HG02623 (cell line): ENCODE measurements at regions not wholly inside any gene's neighbourhood (a gene's known extent, or its start where the extent isn't known, plus 50 kb on each side); places are given as distances from the start of the nearest gene placed in this dataset.

ENCODE experiments used
- ATAC-seq: cut with Tn5 transposase; IDR thresholded peaks from one replicate; pipeline ENCODE4 v1.9.1; 2021; ENCODE audit warnings: moderate library complexity; ENCODE audit not compliant: unreplicated experiment

DNA sequence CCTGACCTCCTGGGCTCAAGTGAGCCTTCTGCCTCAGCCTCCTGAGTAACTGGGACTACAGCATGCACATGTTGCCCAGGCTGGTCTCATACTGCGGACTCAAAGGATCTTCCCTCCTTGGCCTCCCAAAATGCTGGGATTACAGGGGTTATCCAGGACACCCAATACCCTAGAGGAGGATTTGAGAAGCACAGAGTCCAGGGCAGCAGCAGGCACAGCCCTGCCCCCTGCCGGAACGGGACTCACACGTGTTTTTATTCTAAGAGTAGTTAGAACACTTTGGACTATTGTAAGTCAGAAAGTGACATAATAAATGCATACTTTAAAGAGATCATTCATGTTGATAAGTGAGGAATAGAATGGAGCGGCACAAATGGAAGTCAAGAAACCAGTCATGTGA lies 80.2 kb downstream of the C6orf118 start:
- no peak for ATAC-seq

DNA sequence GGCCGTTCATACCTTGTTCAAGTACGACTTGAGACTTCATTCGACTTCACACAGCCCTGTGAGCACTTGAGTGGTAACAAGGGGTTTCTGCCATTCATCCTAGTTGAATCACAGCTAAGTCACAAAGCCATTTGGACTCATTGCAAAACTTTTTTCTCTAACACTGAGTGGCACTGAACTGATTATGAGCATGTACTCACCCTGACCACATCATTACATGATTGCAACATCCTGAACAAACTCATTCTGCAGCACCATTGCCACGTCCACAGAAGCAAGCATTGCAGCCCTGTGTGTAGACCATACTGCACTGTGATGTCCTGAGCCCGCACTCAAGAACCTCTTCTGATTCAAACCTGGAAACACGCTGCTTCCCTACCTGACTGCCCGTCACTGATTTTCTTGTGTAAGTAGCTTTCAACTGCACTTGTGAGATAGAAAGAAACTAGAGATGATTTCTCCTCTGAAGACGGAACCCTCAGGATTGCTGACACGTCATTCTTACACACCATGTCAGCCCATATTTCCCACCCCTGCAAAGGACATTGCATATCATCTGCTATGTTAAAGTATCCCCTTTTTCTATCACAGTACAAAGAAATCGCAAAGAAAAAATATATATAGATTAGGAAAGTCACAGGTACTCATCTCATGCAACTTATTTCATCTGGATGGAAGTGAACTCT lies 81.6 kb downstream of the C6orf118 start:
- ATAC-seq: no peak

DNA sequence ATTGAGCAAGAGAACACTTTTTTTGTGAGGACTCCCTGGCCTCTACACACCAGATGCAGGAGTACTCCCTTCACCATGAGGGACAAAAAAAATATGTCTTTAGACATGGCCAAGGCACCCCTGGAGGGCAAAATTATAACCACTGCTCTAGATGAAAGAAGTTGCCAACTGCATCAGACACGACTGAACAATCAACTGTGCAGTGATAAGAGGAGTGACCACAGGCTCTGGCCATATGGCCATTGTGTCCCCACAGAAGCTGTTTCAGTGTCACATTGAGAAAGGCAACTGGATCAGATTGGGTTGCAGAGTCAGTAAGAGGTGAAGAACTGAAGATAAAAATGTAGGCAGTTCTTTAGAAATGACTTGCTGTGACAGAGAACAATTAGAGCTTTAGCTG lies 85.7 kb downstream of the C6orf118 start:
- ATAC-seq: no peak

DNA sequence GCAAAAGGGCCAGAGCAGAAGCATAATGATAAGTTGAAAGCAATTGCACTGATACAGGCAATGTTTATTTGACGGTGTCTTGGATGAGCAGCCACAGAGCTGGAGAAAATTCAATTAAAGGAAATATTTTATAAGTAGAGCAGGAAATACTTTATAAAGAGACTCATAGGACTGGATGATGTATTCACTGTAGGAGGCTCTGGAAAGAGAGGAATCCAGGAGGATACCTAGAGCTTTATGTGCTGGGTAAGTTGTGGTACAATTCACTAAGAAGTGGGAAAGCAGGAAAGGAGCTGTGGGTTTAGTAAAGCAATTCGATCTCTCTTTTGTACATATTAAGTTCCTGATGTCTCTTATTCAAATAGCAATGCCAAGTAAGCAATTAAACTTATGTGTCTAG lies 86.3 kb downstream of the C6orf118 start:
- no peak for ATAC-seq

DNA sequence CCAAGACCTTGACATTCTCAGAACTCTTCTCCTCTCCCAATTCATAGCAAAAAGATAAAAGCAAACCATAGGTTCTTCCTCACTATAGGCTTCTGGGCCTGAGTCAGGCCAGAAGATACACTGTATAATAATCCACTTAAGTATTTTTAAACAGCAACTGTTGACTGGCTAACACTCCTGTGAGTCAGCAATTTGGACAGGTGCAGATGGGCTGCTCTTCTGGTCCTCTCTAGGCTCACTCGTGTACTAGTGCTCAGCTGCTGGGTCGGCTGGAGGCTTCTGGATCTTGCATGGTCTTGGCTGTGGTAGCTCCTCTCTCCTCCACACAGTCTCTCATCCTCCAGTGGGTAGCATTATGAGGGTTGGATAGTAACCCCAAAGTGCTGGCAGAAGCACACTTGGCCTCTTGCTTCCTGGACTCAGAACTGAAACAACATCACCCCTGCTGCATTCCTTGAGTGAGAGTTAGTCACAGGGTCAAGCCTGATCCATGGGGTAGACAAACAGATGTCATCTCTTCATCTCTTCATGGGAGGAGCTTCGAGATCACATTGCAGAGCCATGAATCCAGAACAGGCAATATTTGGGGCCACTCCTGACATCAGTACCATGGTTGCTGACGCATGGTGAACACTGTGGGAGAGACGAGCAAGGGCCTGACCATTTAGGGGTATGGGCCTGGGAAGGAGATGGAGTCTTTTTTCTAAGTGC lies 86.9 kb downstream of the C6orf118 start:
- ATAC-seq: no peak

DNA sequence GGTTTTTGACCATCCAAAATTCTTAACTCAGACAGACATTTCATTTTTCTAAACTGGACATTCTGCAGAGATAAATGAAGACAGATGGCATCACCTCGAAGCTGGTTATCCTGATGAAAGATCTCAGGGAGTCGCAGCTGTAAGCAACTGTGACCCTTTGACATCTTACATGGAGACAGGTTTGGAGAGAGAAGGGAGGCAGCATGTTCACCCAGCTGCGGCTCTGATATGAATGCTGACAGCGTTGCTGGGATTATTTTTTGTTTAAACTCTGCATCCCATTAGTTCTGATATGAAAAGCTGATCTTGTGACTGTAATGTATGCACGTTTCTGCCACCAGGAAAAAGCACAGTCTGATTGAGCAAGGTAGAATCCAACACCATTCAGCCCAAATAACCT lies 89.4 kb downstream of the C6orf118 start:
- ATAC-seq: no peak

DNA sequence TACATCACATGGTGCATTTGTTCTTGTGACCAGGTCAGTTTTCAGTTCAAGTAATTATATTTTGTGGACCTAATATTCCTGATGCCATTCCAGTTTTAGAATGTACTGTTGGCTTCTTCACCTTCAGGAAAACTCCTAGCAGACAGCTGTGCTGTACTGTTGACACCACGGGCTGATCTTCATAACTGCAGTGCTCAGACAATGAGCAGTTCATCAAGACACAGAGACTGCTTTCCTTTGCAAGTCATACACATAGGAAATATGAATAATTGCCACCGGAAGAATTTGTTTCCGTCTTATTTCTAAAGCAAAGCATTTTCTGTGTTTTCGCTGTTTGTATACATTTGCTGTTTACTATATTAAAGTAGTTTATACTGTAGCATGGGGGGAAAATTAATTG lies 89.8 kb downstream of the C6orf118 start:
- ATAC-seq: no peak

DNA sequence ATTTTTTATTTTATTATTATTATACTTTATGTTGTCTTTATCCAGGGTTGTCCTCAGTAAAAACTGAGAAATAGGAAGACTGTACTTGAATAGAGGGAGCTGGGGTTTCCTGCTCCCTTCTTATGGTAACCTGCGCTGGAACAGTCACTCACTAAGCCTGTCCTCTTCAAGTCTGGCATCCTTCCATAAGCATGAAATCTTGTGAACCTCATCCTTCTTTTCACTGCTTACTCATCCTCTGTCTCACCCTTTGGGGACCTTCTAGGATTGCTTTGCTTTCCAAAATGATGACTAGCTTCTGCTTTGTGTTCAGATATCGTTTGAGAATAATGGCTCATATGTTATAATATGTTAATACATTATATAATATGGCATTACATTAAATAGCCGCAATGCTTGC lies 90.6 kb downstream of the C6orf118 start:
- ATAC-seq: no peak

DNA sequence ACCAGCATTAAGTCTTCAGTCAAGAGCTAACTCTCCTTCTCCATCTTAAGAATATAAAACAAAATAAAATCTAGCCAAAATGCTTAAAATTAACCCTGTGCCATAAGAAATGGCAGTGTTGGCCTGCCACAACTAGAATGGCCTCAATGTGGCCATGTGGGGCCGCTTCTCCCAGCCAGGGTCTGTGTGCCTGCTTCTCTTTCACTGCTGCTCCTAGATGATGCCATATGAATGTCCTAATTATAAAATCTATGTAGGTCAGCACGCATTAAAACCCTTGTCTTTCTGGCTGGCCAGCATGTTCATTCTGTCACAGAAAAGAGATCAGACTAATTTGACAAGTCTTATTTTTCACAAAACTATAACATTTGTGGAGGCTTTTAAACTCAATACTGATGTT lies 102.6 kb downstream of the C6orf118 start:
- no peak for ATAC-seq

DNA sequence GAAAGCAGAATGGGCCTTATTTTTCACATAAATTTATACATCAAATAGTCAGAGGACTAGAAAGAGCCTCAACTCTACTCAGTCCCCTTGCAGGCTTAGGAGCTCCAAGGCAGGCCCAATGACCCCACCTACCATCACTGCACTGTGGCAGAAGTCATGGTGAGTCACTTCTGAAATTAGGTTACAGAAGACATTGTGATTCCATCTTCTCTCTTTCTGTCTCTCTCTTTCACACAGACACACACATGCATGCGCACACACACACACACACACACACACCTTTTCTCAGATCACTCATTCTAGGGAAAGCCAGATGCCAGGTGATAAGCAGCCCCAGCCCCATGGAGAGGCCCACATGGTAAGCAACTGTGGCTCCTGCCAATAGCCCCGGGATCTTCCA lies 103.8 kb downstream of the C6orf118 start:
- ATAC-seq: no peak

DNA sequence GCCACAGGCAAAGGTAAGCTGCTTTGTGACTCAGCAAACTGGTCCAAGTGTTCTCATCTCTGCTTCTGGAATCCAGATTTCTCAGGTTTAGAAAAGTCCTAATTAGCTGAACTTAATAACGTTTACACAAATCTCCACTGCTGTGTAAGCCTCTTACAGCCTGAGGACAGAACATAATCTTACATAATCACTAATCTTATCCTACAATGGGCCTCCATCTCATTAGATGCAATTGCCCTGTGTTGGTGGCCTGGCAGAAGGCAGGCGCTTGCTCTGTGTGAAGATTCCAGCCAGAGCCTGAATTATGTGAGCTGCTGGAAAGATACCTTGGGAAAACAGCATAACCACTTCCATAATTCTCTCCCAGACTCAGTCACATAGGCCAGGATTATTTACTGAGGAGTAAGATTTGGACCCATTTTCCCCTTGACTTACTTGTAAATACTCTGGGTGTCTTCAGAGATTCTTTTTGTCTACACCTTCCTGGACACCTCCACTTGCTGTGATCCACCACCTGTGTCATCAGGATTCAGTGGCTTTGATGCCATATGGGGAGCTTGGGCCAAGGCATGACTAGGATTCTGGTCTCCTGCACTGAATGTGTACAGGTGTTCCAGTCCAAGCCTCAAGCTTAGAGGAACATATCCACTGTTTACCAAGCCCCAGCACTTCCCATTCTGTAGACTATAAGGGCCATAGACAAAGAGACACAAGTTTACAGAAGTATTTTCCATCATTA lies 104.4 kb downstream of the C6orf118 start:
- ATAC-seq: no peak

DNA sequence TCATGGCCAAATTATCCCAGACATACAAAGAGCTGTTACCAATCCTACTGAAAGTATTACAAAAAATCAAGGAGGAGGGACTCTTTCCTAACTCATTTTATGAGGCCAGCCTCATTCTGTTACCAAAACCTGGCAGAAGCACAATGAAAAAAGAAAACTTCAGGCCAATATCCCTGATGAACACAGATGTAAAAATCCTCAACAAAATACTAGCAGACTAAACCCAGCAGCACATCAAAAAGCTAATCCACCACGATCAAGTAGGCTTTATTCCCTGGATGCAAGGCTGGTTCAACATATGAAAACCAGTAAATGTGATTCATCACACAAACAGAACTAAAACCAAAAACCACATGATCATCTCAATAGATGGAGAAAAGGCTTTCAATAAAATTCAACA lies 109.2 kb downstream of the C6orf118 start:
- no peak for ATAC-seq

DNA sequence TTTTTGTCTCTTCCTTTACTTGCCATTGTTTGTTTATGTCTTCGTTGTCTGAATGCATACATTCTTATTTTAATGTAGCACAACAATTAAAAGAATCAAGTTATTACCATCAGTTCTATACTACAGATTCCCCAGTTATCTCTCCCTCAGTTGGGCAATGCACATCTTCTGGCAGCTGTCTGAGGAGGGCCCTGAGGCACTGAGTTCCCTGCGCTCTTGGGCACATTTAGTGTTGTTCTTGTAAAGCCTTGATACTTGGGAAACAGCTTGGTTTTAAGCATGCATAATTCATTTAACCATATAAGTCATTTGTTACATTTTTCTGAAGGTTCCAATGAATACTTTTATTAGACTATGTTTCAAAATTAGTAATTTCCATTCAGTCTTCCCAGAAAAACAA lies 117.9 kb downstream of the C6orf118 start:
- ATAC-seq: no peak

DNA sequence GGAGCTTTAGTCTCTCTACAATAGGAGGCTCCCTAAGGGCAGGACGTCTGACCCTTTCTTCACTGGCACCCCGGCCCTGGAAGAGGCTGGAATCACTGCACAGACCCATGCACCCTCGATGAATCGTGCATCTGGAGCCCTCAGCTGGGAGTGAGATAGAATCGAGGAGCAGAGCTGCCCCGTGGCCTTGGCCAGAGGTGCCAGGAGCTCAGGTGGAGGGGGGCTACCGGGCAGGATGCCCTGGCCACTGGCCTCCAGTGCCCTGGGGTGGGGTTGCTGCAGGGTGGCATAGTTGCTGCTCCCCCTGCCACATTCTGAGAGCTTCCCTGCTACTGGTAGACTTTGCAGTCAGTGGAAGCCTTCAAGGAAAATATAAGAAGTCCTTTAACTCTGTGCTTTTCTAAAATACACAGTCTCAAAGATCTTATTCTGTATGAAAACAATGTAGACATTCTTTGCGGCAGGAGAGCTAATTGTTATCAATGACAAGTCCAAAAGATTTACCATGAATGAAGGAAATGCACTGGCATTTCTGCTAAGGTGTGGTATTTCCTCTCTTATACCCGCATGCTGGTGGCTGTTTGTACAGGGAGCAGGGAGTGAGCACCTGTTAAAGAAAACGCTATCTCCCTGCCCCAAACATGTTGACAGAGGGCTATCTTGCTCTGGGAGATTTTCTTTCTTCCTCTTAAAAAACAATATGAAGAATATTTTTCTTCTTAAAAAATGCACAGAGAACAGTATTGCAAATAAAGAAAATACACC lies 122.8 kb downstream of the C6orf118 start:
- no peak for ATAC-seq

DNA sequence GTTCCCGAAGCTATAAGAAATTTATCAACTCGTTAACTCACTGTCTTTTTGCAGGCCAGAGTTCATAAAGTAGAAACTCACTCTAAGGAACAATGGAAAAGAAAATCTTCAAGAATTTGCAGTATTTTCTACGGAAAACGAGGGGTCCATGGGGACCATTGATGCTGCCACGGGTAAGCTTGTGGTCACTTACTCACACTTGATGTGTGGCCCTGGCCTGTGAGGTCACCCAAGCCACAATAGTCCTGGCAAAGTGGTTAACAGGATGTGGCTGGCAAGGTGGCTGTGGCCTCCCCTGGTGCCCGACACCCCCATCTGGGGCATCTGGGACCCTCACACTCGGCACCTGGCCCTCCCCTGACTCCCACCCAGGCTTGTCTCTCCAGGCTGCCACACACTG lies 123.4 kb downstream of the C6orf118 start:
- no peak for ATAC-seq

DNA sequence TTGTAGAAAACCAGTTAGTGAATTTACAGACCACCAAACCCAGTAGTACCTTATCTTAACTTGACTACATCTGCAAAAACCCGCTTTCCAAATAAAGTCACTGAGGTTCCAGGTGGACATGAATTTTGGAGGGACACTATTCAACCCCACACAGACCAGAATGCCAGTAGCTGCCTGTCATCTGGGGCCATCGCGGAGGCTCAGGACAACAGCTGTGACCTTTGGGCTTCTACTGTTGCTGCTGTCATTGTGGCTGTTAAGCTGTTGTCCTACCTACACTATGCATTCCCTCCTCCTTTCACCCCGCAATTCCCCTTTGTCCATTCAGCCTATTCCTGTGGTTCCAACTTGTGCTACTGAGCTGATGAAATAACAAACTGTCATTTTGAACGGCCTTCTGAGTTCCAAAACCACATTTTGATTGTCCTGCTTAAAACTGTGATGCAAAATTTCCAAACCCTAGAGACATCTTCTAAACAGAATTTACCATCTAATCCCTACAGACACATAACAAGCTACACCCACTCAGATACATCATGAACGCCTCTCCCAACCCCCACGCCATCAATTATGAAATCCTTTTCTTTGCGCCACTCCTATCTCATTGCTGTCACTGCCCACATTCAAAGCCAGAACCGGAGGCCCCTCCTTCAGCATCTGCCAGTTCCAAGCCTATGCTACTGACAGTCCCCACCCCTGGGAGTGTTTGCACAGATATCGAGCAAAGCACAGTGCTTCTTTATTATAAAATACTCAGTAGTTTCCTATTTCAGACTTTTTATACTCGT lies 125.0 kb downstream of the C6orf118 start:
- no peak for ATAC-seq

DNA sequence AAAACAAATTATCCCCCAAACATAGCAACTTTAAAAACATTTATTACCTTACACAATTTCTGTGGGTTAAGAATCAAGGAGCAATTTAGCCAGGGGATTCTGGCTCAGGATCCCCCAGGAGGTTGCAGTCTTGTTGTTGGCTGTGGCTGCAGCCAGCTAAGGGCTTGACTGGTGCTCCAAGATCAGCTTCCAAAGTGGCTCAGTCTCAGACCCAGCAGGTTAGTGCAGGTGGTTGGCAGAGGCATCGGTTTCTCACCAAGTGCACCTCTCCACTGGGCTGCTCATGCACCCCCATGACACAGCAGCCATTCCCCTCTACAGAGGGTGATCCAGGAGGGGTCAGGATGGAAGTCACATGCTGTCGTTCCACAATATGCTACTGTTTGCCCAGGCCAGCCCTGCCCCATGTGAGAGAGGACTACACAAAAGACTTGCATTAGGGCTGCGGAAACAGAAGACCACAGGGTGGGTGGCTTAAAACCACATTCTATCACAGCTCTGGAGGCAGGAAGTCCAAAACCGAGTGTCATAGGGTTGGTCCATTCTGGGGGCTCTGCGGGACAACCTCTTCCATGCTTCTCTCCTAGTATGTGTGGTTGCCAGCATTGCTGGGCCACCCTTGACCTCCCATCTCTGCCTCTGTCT lies 125.8 kb downstream of the C6orf118 start:
- no peak for ATAC-seq

DNA sequence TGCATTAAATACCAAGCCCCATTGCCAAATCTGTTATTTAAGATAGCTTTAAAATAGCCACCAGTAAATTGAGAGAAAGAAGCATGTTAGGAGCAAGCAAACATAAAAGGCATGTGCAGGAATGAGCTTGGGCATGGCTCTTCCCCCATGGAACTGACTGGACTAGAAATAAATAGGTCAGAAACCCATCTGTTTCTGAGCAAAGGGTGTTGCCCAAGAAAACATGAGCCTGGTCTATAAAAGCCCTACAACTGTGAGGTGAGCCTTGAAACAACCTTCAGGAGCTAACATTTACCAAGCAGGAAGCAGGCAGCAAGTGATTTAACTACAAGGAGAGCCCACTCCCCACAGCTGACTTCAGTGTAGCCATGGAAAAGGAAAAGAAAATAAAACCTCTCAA lies 126.3 kb downstream of the C6orf118 start:
- ATAC-seq: no peak

DNA sequence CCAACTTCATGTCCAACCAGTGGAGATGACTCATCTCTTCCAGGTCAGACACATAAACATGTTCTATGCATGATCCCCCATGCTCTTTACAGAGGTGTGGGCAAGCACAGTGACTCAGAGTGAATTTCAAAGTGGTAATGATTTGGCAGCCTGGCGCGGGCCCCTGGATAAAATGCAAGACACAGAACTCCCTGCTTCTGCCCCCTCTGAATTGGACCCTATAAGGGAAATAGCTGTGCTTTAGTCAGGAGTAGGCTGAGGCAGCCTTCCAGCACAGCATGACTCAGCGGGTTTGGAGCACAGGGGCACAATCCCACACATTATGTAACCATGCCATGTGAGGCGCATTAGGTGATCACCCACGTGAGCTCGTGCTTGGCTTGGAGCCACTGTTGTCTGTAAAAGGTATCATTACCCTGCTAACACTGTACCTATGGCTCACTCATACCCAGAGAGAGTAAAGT lies 127.4 kb downstream of the C6orf118 start:
- ATAC-seq: no peak

DNA sequence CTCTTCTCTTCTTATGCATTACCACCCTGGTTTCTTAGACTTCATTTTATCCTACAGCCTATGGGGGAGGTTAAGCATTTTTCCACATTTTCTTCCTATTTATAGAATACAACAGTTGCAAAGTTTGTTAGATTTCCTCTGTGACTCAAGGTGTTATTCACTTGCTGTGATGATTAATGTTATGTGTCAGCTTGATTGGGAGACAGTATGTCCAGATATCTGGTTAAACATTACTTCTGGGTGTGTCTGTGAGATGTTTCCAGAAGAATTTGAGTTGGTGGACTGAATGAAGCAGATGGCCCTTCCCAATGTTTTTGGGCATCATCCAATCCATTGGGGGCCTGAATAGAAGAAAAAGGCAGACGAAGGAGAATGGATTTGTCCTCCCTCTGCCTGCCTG lies 131.3 kb downstream of the C6orf118 start:
- no peak for ATAC-seq
